Ishikawa (cell line): ENCODE measurements at regions not wholly inside any gene's neighbourhood (a gene's known extent, or its start where the extent isn't known, plus 50 kb on each side); places are given as distances from the start of the nearest gene placed in this dataset.

Source experiments
- CEBPB ChIP-seq: IDR thresholded peaks from 2 replicates; pipeline ENCODE4 v1.6.1; 2012
- CREB1 ChIP-seq: IDR thresholded peaks from 2 replicates; pipeline ENCODE4 v1.6.1; 2012; ENCODE audit warnings: low read depth
- EP300 ChIP-seq: IDR thresholded peaks from 2 replicates; pipeline ENCODE4 v1.6.1; 2012; ENCODE audit warnings: borderline replicate concordance
- FOXM1 ChIP-seq: IDR thresholded peaks from 2 replicates; pipeline ENCODE4 v1.6.1; 2012; ENCODE audit warnings: low read depth, borderline replicate concordance
- REST ChIP-seq: IDR thresholded peaks from 2 replicates; pipeline ENCODE4 v1.6.1; 2012; ENCODE audit warnings: low read depth, mild to moderate bottlenecking
- TEAD4 ChIP-seq: IDR thresholded peaks from 2 replicates; pipeline ENCODE4 v1.6.1; 2012

GRCh38 chr5:117559005-117559844 lies 984.6 kb upstream of the SEMA6A start:
- TF ChIP-seq EP300: no peak
- no peak for TF ChIP-seq CEBPB
- no peak for TF ChIP-seq TEAD4
- TF ChIP-seq CREB1: no peak
- no peak for TF ChIP-seq REST
- no peak for TF ChIP-seq FOXM1
